HepG2 (cell line): ENCODE measurements at regions not wholly inside any gene's neighbourhood (a gene's known extent, or its start where the extent isn't known, plus 50 kb on each side); places are given as distances from the start of the nearest gene placed in this dataset.

ENCODE experiments used
- CTCF ChIP-seq: sonication (generic); formaldehyde crosslinking; IDR thresholded peaks from 2 replicates; pipeline ENCODE4 v1.5.0; 2020; ENCODE audit warnings: mild to moderate bottlenecking, missing genetic modification reagents, moderate library complexity
- SMC3 ChIP-seq: IDR thresholded peaks from 2 replicates; pipeline ENCODE4 v1.6.1; 2011; ENCODE audit warnings: low read length, improper control_type of control experiment

GRCh38 chr6:19492636-19493405 lies 344.3 kb upstream of the ID4 start:
- TF ChIP-seq CTCF (CRISPR knock-in tag) (no peak), SMC3 (no peak)
